GM19351 (cell line): ENCODE measurements at regions not wholly inside any gene's neighbourhood (a gene's known extent, or its start where the extent isn't known, plus 50 kb on each side); places are given as distances from the start of the nearest gene placed in this dataset.

Experiments used
- ATAC-seq: cut with Tn5 transposase; IDR thresholded peaks from one replicate; pipeline ENCODE4 v1.9.1; 2021; ENCODE audit warnings: mild to moderate bottlenecking, moderate library complexity; ENCODE audit not compliant: unreplicated experiment

- no peak for ATAC-seq
Observed at GRCh38 chr1:181863736-181864135, 197.8 kb downstream of the ZNF648 start.

DNA sequence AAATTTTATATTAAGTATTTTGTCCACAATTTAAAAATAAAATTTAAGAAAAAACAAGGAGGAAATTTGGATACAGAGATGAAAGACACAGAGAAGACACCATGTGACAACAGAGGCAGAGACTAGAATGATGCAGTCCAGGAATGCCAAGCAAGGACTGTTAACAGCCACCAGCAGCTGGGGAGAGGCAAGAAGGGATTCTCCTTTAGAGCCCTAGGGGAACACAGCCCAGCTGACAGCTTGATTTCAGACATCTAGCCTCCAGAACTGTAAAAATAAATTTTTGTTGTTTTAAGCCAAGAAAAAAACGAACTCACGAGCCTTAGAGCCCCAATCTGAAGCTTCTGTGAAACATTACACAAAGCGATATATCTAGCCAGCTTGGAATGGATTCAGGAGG lies 198.5 kb downstream of the ZNF648 start:
- no peak for ATAC-seq

DNA sequence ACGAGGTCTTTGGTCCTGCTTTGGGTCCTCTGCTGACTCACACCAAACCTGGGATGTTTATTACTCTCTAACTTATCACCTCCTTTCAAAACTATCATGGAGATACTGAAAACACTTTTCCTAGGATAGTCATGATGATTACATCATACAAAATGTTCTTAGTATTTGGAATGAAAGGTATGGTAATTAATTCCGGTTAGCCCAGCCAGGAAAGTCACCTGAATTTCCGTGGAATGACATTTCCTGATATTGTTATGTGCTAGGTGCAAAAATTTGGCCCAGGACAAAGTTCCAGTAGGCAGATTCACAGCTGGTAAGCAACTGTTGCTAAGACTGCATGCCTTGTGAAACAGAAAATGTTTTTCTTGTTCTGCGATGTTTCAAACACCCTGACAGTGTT lies 203.4 kb downstream of the ZNF648 start:
- ATAC-seq, result no peak
